Tibial artery (tissue), 4 donors: ENCODE measurements at regions not wholly inside any gene's neighbourhood (a gene's known extent, or its start where the extent isn't known, plus 50 kb on each side); places are given as distances from the start of the nearest gene placed in this dataset.

ENCODE experiments used
- DNase-seq, 2 donors: peaks; one replicate each; pipeline ENCODE4 v3.0.0-alpha.2; 2019
- H3K27ac ChIP-seq, 2 donors: fragments of 200-600 bp; sonication (generic) in 1 of 2; 1 replicate in 1 of 2; 2 replicates in 1 of 2; pipeline ENCODE4 v1.5.1; 2018 to 2019; ENCODE audit warnings: mild to moderate bottlenecking in 1 of 2
- H3K27me3 ChIP-seq, 2 donors: fragments of 200-600 bp; sonication (generic) in 1 of 2; one replicate each; pipeline versions ENCODE4 v1.5.1 to v1.6.0; 2016 to 2019
- H3K36me3 ChIP-seq, 3 donors: fragments of 200-600 bp; sonication (generic) in 2 of 3; one replicate each; pipeline ENCODE4 v1.5.1; 2016 to 2019; ENCODE audit warnings: mild to moderate bottlenecking in 2 of 3
- H3K4me1 ChIP-seq, 4 donors: fragments of 200-600 bp; sonication (generic) in 2 of 4; 1 replicate in 3 of 4; 2 replicates in 1 of 4; pipeline ENCODE4 v1.5.1; 2016 to 2019
- H3K4me3 ChIP-seq, 2 donors: fragments of 200-600 bp; sonication (generic) in 1 of 2; 1 replicate in 1 of 2; 2 replicates in 1 of 2; pipeline ENCODE4 v1.5.1; 2018 to 2019; ENCODE audit warnings: mild to moderate bottlenecking in 2 of 2
- H3K9me3 ChIP-seq, 3 donors: fragments of 200-600 bp; sonication (generic) in 1 of 3; one replicate each; pipeline ENCODE4 v1.5.1; 2016 to 2019
- intact Hi-C: fragments of 100-400 bp; cut with DNase I; formaldehyde crosslinking; loops from one replicate; pipeline ENCODE4 v1.15.0; 2023; ENCODE audit warnings: low total_unique reads
- TF ChIP-seq, protein P1 (sequence below), 2 experiments: fragments of 200-600 bp in 1 of 2; fragments of 450-650 bp in 1 of 2; IDR thresholded peaks; one replicate each; pipeline ENCODE4 v1.5.1; 2017 to 2019; ENCODE audit warnings: antibody characterized with exemption in 2 of 2, mild to moderate bottlenecking in 1 of 2, moderate library complexity in 1 of 2

DNA sequence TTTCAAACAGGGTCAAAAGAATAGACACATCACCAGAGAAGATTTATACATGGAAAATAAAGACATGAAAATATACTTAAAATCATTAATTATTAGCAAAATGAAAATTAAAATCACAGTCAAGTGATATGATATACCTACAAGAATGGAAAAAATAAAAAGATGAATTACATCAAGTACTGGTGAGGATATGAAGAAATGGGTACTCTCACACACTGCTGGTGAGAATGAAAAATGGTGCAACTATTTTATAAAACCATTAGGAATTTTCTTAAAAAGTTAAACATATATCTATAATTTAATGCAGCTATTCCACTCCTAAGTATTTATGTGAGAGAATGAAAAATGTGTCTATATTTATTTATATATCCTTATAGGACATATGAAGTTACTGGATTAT is 136.3 kb upstream of the GRIK2 start:
- DNase-seq = no peak
- Histone ChIP-seq H3K4me3 (no peak overlapping the region), H3K27me3 (no peaks in the 10 kb centered on the region), H3K36me3 (no peaks in the 10 kb centered on the region), H3K4me1 (no peaks in the 10 kb centered on the region), H3K9me3 (peaks cover 3 to 9% (median 8%) of the 10 kb centered on the region in 3 donors), H3K27ac (no peak overlapping the region)
- intact Hi-C loops = no loop called here
- TF ChIP-seq, protein P1, sequence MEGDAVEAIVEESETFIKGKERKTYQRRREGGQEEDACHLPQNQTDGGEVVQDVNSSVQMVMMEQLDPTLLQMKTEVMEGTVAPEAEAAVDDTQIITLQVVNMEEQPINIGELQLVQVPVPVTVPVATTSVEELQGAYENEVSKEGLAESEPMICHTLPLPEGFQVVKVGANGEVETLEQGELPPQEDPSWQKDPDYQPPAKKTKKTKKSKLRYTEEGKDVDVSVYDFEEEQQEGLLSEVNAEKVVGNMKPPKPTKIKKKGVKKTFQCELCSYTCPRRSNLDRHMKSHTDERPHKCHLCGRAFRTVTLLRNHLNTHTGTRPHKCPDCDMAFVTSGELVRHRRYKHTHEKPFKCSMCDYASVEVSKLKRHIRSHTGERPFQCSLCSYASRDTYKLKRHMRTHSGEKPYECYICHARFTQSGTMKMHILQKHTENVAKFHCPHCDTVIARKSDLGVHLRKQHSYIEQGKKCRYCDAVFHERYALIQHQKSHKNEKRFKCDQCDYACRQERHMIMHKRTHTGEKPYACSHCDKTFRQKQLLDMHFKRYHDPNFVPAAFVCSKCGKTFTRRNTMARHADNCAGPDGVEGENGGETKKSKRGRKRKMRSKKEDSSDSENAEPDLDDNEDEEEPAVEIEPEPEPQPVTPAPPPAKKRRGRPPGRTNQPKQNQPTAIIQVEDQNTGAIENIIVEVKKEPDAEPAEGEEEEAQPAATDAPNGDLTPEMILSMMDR (IDR thresholded peaks at IDR 0.05) = no peak

DNA sequence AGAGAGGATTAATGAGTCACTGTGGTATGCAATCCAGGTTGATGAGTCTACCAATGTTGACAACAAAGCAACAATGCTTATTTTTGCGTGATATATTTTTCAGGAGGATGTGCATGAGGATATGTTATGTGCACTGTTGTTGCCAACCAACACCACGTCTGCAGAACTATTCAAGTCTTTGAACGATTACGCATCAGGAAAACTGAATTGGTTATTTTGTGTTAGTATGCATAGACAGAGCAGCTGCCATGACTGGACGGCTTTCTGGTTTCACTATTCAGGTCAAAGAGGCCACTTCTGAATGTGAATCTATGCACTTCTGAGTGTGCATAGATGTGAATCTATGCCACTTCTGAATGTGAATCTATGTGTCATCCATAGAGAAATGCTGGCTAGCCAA is 134.0 kb upstream of the GRIK2 start:
- H3K9me3 ChIP-seq = peaks cover 3 to 9% (median 8%) of the 10 kb centered on the region in 3 donors
- no peaks in the 10 kb centered on the region for H3K36me3 ChIP-seq
- no peak for DNase-seq
- H3K4me1 ChIP-seq = no peaks in the 10 kb centered on the region
- H3K27me3 ChIP-seq = no peaks in the 10 kb centered on the region
- no peak overlapping the region for H3K27ac ChIP-seq
- TF ChIP-seq, protein P1 (IDR thresholded peaks at IDR 0.05) = no peak
- intact Hi-C loops = no loop called here
- no peak overlapping the region for H3K4me3 ChIP-seq

DNA sequence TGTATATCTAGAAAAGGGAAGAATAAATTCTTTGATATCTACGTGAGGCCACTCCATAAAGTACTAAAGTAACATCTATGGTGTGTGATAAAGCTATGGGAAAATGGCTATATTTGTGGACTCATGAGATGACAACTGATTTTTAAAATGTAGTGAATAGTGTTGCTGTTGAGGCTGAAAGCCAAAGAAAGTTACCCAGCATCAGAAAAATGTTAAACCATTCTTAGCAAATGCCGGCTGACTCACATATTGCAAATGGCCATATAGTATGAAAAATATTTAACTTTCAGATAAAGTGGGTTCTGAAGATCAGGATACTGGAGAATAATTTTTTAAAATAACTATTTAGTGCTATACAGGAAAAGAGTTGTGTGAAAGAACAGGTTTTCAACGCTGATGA is 129.9 kb upstream of the GRIK2 start:
- Histone ChIP-seq H3K36me3 (no peaks in the 10 kb centered on the region), H3K9me3 (peaks cover 0 to 3% (median 0%) of the 10 kb centered on the region in 3 donors), H3K4me1 (no peaks in the 10 kb centered on the region), H3K27me3 (no peaks in the 10 kb centered on the region), H3K27ac (no peak overlapping the region), H3K4me3 (no peak overlapping the region)
- TF ChIP-seq, protein P1 (IDR thresholded peaks at IDR 0.05) = no peak
- intact Hi-C loops = no loop called here
- no peak for DNase-seq

DNA sequence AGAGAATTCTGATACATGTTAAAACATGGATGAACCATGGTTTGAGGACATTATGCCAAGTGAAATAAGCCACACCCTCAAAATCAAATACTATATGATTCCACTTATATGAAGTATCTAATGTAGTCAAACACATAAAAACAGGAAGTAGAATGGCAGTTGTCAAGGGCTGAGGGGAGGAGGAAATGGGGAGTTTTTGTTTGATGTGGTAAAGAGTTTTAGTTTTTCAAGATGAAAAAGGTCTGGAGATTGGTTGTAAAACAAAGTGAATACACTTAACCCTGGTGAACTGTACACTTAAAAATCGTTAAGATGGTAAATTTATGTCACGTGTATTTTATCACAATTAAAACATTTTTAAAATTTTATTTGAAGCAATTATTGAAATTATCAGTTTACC is 127.4 kb upstream of the GRIK2 start:
- TF ChIP-seq, protein P1 (IDR thresholded peaks at IDR 0.05) = no peak
- H3K27ac ChIP-seq = no peak overlapping the region
- no peak overlapping the region for H3K4me3 ChIP-seq
- H3K27me3 ChIP-seq = no peaks in the 10 kb centered on the region
- no peaks in the 10 kb centered on the region for H3K4me1 ChIP-seq
- no peaks in the 10 kb centered on the region for H3K36me3 ChIP-seq
- H3K9me3 ChIP-seq = peaks cover 0 to 9% (median 0%) of the 10 kb centered on the region in 3 donors
- DNase-seq = no peak
- intact Hi-C loops = no loop called here

DNA sequence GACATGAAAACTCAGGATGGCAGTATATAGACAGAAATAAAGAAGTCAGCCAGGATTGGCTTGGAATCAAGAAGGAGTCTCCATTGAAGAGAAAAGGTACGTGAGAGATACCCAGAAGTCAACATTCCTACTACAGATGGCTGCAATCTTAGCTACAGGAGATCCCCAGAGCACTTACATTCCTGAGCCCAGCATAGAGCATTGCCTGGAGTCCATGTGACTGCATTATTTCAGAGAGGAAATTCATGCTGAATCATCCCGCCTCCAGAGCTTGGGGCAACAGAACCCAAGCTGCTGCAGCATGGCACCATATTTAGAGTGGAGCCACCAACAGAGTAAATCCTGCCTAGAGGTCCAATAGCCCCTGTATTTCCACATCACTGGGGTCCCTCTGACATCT is 125.0 kb upstream of the GRIK2 start:
- no peak overlapping the region for H3K27ac ChIP-seq
- H3K4me3 ChIP-seq = no peak overlapping the region
- no peaks in the 10 kb centered on the region for H3K36me3 ChIP-seq
- no peaks in the 10 kb centered on the region for H3K4me1 ChIP-seq
- intact Hi-C loops = no loop called here
- no peaks in the 10 kb centered on the region for H3K27me3 ChIP-seq
- no peak for DNase-seq
- TF ChIP-seq, protein P1 (IDR thresholded peaks at IDR 0.05) = no peak
- H3K9me3 ChIP-seq = peaks cover 0 to 9% (median 0%) of the 10 kb centered on the region in 3 donors

DNA sequence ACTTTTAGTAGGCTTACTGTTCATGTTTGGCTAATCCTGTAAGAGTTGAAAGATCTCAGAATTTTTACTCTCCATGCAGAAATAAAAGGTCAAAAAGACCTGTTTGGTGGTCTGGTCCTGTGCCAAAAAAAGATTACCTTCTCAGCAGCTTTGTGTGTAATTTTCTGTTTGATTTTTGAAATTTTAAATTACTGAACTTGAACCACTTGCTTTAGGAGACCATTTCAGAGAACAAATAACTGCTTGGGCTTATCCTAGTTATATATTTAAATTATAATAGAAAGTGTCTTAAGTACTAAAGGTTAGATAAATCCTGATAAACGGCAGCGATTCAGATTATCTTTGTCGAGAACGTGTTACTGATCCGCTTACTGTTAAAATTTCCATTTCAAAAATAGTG is 118.3 kb upstream of the GRIK2 start:
- DNase-seq = no peak
- Histone ChIP-seq H3K4me3 (no peak overlapping the region), H3K4me1 (no peaks in the 10 kb centered on the region), H3K27me3 (no peaks in the 10 kb centered on the region), H3K9me3 (no peaks in the 10 kb centered on the region), H3K27ac (no peak overlapping the region), H3K36me3 (no peaks in the 10 kb centered on the region)
- intact Hi-C loops = no loop called here
- TF ChIP-seq, protein P1 (IDR thresholded peaks at IDR 0.05) = no peak
